ENCODE measurements at regions not wholly inside any gene's neighbourhood (a gene's known extent, or its start where the extent isn't known, plus 50 kb on each side); places are given as distances from the start of the nearest gene placed in this dataset.

GRCh38 chr7:116142374-116142773, 68.0 kb upstream of the TES start:
- ATAC-seq = no peak
- DNase-seq = no peak
- intact Hi-C loops (cut with DNase I, micrococcal nuclease) = no loop called here

DNA sequence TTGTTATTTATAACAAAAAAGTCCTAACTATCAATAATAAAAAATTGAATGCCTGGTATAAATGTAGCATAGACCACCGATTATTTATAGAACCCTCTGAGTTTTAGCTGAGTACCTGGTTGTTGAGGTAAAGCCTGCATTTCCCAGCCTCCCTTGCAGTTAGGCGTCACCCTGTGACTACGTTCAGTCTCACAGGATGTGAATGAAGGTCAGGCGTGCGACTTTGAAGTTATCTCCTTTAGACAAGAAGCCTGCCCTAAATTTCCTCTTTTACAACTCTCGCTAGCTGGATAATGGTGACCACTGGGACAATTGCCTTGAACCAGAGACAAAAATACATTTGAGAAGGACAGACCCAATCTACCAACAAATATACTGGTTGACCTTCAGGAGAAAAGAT, 67.5 kb upstream of the TES start:
- ATAC-seq (no peak), DNase-seq (no peak)
- intact Hi-C loops (cut with DNase I, micrococcal nuclease) = no loop called here

DNA sequence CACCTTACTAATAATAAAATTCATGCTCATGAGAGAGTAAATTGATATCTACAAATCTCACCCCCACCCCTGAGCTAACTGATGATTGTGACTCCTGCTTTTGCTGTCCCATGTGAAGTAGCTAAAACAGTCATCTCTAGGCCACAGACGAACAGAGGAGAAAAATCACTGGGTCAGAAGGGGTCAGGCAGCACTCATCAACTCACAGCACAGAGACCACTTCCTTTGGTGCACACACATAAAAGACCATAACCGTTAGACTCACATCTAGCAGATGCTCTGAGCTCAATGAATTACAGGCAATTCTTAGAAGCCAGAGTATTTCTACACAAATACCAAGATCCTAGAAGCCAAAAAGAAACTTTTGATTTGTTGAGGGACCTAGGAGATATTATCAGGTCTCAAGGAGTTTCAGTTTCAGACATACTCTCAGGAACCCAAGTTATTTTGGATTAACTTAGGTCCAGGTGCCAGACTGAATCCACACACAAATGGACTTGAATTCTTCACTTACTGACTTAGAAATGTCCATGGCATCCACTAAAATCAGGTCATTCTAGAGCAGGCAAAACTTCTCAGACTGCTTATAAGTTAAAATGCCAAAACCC, 65.0 kb upstream of the TES start:
- intact Hi-C loops (cut with DNase I, micrococcal nuclease) = no loop called here
- DNase-seq = no peak
- ATAC-seq = no peak

DNA sequence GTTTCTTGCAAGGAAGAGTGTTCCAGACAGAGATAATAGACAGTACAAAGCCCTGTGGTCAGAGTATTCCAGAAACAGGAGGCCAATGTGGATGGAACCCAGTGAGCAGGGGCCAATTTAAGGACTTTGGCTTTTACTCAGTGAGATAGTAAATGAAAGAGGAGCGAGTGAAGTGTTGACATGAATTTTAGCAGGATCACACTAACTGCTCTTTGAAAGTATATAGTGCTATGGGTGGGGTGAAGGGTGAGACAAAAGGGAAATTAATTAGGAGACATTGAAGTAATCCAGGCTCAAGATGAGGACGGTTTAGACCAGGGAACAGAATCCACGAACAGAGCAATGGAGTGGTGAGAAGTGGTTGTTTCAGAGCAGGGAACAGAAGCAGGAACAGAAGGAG, 62.2 kb upstream of the TES start:
- intact Hi-C loops (cut with DNase I, micrococcal nuclease) = no loop called here
- no peak for DNase-seq
- no peak for ATAC-seq

DNA sequence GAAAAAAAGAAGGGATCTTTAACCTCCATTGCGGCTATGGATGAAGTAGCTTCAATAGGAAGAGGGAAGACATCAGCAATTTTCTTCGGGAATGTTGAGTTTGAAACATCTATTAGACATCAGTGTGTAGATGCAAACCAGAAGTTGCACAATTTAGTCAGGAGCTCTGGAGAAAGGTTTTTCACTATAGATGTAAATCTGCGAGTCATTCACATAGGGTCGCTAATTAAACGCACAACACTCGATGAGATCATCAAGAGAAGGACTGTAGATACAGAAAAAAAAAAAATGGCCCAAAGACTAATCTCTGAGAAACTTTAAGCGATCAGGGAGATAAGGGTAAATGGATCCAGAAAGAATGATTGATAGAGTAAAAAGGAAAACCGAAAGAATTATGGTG, 61.7 kb upstream of the TES start:
- ATAC-seq (no peak), DNase-seq (no peak)
- intact Hi-C loops (cut with DNase I, micrococcal nuclease) = no loop called here

- intact Hi-C loops (cut with DNase I, micrococcal nuclease) = no loop called here
- ATAC-seq (no peak), DNase-seq (no peak)
Measured at GRCh38 chr7:116150588-116150987, 59.8 kb upstream of the TES start.

DNA sequence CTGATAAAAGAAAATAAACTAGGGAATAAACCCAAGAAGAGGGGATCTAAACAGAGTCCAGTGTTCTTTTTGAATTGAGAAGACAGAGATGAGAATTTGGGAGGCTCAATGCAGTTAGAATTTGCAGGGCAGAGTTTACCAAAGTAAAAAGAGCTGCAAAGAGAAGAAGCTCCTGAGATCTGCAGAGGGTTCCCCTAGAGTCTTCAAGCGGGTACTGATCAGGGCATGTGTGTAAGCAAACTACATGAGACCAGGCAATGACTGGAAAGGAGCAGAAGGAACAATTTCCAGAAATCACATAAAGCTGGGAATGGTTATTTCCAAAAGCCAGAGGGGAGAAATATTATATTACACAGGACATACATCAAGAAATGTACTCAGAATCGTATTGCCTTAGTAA, 58.1 kb upstream of the TES start:
- ATAC-seq = no peak

DNA sequence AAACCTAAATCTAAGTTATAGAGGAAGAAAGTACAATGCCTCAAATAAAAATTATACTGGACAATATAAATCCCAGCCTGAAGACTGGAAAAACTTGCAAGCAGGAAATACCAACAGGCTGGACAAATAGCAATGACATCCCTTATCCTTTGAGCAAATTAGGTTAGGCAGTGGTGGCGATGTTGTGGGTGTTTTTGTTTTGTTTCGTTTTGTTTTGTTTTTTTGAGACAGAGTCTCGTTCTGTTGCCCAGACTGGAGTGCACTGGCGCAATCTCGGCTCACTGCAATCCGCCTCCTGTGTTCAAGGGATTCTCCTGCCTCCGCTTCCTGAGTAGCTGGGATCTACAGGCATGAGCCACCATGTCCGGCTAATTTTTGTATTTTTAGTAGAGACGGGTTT, 57.3 kb upstream of the TES start:
- DNase-seq (no peak), ATAC-seq (no peak)
- intact Hi-C loops (cut with DNase I, micrococcal nuclease) = no loop called here

More for the DNA sequence above, 58.1 kb upstream of the TES start:
- no peak for DNase-seq
- intact Hi-C loops (cut with DNase I, micrococcal nuclease) = no loop called here

GRCh38 chr7:116159711-116160110, 50.6 kb upstream of the TES start:
- ATAC-seq (no peak), DNase-seq (no peak)
- intact Hi-C loops (cut with DNase I, micrococcal nuclease) = no loop called here

All from left colon (tissue), 2 donors.